C1 segment of cervical spinal cord (tissue), 14 donors: ENCODE measurements at regions not wholly inside any gene's neighbourhood (a gene's known extent, or its start where the extent isn't known, plus 50 kb on each side); places are given as distances from the start of the nearest gene placed in this dataset.

ENCODE experiments used
- DNase-seq, 14 donors: peaks; one replicate each; lab custom pipeline; 2025; lab: John Stamatoyannopoulos, UW

DNA sequence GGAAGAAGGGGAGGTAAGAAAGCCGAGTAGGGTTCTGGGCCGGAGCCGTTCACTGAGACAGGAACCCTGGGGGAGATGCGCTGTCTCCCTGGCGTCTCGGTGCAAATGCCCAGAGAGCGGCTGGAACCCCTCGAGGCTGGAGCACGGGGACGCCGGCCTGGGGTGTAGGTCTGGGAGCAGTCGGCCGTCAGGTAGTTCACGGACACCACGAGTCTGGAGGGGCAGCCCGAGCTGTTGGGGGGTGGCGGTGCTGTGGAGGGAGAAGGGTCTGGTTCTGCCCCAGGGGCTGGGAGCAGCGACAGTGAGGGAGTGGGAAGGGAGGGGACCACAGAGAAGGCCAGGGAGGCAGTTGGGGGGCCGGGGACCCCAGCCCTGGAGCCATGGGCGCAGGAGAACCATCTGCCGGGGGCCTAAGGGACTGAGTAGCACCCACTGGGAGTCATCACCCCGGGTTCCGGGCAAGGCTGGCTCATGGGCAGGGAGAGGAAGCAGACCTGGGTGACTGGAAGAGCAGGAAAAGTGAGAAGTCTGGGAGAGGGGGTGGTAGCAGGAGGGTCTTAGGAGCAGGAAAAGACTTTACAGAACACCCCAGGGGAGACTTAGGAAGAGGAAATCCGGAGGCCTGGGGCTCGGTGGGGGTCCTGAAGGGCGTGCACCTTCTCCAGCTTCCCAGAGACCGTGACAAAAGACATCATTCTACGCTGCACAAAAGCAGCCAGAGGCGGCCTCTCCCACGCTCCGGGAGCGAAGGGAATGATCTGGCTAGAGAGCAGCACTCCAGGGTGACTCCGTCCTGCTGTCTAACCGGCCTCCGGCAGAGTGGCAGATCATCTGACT lies 173.1 kb upstream of the SOX1 start:
- DNase-seq: no peak

DNA sequence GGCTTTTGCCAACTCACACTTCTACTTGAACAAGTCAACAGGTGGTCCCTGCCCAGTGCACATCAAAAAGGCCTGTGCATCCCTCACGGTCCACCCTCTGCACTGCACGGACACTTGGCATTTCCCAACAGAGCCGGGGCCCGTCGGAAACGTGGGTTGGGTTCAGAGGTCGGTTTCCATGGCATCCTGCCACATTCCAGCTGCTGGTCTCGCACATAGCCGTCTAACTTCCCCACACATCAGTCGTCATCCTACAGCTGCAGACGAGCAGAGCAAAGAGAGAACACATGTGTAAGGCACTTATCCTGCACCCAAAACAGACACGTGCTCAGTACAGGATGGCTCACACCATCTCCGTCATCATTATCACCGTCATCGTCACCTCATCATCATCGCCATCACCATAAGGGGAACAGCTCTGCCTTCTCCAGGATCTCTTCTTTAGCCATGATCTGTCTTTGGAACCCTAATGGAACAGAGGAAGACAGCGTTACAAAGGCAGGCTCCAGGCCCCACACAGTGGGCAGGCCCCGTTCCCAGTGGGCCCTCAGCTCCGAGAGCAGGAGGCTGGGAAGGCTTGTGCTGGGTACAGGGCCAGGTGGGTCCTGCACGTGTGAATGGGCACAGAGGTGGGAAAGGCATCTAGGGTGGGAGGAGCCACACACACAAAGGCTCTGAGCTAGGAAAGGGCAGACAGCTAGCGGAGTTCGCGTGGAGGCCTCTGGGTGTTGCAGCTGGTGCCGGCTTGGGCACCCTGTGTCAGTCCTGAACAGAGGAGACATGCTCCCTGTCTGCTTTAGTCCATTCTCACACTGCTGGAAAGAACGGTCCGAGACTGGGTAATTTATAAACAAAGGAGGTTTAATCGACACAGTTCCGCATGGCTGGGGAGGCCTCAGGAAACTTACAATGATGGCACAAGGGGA lies 170.8 kb upstream of the SOX1 start:
- no peak for DNase-seq

DNA sequence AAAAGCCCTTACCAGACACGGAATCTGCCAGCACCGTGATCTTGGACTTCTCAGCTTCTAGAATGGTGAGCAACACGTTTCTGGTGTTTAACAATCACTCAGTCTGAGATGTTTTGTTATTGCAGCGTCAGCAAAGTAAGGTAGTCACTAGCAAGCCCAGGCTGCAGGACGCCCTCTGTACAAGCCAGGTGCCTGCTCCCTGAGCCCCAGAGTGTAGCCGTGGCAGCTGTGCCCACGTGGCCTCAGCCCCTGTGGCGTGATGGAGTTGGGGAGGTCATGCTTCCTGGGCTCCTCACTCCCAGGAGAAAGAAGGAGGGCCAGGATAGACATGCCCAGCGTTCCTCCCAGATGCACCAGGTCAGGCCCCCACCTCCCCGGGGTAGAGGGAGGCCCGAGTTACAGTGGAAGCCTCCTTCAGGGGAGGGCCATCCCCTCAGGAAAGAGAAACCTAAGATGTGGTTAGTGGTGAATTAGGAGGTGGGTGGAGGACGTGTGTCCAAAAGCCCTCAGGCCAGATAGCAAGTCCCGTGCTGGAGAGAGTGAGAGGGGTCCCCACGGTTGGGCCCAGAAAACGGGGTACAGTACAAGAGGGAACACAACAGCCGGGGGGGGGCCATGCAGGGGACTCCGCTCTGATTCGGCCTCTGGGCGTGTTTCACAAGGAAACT lies 169.6 kb upstream of the SOX1 start:
- DNase-seq: no peak

DNA sequence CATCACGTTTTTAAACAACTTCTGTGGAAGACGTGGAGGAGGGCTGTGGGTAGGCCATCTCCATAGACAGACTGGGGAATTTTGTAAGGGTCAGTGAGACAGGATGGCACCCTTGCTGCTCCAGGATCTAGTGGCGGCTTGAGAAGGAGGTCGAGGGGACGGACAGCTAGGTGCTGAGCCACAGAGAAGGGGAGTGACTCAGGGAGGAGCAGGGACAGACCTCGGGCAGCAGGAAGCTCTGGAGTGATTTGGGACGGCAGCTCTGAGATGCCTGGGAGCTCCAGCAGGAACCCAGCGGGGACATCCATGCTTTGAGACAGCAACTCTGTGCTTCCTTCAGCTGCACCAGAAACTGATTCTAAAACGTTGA lies 169.1 kb upstream of the SOX1 start:
- no peak for DNase-seq

DNA sequence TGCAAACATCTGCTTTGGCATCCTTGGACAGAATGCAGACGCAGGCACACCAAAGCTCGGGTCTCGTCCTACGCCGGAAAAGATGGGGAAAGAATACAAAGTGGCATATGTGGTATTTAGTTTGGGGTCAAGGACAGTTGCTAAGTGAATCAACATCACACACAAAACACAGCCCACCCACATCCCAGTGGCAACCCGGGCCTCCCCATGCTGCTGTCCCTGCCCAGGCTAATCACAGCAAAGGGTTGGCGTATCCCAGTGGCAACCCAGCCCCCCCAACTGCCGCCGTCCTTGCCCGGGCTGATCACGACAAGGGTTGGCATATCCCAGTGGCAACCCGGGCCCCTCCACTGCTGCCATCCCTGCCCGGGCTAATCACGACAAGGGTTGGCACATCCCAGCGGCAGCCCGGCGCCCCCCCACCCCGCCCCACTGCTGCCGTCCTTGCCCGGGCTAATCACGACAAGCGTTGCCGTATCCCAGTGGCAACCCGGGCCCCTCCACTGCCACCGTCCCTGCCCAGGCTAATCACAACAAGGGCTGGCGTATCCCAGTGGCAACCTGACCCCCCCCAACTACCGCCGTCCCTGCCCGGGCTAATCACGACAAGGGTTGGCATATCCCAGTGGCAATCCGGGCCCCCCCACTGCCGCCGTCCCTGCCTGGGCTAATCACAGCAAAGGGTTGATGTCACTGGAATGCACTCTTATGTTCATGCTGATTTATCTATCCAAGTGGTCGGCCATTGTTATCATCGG lies 167.8 kb upstream of the SOX1 start:
- DNase-seq: no peak

DNA sequence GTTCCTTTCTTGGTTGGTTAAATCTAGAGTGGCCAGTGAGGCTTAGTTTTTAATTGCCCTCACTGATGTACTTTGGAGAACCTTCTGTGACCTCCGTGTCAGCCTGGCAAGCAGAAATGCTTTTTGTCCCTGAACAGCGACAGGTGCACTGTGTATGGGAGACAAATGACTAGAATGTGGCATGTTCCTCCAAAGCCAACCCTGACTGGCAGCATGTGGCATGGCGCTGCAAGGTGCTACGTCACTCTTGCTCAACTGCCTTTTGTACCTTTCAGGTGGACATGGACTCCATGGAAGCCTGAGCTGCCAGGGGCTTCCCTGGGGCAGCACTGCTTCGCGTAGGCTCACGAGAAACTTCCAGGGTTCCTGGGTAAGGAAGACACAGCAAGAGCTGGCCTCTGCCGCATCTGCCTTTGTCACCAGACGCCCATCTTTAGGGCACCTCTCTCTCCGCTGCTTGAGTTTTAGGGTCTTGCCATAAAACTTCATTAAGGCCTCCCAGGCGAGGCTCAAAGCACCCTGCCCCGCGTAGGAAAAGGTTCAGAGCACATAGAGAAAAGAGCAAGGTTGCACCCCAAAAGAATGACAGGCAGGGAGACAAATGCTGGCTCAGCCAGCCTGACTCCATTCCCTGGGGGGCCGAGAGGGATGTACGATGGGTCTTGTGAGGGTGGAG lies 167.1 kb upstream of the SOX1 start:
- no peak for DNase-seq

DNA sequence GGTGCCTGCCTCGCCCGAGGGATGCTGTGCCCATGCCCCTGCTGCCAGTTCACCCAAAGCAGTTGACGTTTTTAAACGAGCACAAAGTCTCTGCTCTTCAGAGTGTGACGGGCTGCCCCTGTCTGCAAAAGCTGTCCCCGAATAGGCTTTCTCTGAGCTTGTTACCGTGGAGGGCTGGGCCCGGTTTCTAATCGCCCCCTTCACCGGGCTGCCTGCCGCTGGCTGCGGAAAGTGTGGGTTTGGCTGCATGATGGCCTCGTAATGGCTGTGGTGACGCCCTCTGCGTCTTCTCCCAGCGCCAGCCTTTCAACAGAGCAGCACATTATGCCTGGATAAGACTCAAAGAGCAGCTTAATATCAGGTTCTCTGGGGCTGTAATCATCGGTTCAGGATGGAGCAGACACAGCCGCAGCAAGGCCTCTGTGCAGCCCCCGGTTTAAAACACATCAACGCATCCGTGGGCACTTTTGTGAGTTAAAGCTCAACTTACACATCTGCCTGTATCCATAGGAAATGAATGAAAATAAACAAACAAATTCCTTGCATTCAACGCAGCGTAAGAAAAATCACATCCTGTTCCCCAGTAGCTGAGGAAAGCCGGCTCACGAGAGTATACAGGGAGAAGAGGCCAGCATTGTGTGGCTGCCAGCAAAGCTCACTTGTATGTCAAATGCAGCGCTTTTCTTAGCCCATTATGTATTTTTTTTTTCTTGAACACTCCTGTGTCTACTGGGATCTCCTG lies 166.4 kb upstream of the SOX1 start:
- peak in 1 of 14 donors; percentile 12 for DNase-seq

DNA sequence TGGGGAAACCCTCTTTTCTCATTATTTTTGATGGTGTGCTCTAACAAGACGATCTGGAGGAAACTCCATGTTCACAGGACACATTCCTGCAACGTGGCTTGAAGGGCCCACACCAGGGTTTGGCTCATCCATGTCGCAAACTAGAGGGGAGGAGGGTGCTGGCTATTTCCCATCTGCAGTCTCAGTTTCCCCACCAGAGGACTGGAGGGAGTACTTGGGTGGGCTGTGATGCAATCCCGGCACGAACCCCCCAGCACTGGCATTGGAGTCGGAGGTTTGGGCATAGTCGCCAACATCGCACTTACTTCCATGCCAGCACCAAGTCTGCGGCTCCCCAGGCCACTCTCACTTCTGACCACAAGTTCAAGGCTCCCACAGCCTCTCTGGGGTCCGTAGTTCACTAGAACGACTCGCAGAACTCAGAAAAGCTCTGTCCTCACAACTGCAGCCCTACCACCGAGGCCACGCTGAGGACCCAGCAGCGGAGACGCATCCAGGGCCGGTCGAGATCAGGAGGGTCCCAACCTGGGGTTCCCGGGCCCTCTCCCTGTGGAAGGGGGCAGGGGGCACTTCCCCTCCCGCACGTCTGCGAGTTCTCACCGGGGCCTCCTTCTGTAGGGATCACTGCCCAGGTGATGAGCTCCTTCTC lies 165.6 kb upstream of the SOX1 start:
- DNase-seq: no peak

DNA sequence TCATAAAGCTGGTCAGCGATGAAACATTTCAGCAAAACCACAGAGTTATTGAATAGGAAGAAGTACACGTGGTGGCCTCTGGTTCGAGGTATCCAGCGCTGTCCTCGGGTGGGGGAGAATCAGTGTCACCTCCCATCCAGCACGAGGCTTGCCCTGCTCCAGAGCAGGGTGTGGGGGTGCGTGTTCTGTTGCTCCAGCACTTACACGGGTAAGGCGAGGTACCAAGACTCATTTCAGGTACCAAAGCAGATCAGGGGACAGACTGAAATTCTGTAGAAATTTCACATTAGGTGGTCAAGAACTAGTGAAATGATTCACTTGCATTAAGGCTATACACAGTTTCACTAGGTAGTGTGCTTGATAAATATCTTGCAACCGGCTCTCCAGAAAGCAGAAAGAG lies 164.2 kb upstream of the SOX1 start:
- DNase-seq: no peak

DNA sequence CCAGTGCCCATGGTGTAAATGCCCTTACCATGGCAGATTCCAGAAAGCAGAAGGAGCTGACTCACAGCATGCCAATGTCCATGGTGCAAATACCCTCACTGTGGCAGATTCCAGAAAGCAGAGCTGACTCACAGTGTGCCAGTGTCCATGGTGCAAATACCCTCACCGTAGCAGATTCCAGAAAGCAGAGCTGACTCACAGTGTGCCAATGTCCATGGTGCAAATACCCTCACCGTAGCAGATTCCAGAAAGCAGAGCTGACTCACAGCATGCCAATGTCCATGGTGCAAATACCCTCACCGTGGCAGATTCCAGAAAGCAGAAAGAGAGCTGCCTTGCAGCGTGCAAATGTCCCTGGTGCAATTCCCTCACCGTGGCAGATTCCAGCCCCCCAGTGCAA lies 163.8 kb upstream of the SOX1 start:
- DNase-seq: no peak

DNA sequence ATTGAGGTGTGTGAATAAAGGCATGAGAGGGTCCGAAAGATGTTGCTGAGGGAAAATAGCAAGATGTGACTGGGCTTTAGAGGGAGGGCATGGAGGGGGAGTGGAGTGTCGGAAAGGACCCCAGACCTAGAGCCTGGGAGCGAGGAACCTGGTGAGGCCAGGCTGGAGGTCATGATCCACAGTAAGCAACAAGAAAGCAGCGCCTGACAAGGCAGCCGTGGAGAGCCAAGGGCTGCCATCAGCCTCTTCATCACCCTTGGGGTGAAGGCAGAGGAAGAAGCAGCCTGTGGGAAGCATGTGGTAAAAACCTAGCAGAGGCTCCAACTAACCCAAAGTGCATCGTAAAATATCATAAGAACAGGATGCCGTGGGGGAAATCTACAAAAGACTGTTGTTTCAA lies 162.8 kb upstream of the SOX1 start:
- DNase-seq: no peak

DNA sequence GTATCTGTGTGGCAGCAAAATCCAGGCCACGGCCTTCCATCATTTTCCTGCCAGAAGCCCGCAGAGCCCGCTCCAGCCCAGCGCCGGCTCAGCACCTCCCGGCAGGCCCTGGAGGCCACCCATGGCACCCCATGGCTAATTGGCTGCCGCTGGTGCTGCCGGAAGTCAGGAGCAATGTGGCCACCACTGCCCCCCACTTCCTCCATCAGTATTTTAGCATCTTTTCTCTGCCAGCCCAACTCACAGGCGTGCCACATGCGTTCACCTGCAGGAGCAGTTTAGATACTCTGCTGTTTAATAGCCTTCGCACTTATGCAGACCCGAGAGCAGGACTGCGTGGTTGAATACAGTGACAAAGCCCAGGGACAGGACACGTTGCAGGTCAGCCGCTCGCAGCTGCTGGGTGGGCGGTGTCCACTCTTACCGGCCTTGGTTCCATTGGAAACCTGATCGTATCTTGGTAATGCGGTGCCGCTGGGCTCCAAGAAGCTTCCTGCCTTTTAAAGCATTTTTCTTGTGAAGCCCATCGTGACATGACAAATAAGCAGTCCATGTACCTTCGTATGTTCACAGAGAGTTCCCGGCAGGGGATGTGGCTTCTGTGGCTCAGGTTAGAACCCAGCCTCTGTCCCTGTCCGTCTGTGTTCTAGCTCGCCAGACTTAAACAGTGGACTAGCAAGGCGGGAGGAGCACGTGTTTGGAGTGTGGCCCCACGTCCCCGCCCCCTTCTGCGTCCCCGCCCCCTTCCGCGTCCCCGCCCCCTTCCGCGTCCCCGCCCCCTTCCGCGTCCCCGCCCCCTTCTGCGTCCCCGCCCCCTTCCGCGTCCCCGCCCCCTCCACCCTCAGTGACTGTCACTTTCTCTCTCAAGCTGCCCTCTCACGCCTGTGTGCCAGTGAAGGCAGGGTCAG lies 162.0 kb upstream of the SOX1 start:
- no peak for DNase-seq

DNA sequence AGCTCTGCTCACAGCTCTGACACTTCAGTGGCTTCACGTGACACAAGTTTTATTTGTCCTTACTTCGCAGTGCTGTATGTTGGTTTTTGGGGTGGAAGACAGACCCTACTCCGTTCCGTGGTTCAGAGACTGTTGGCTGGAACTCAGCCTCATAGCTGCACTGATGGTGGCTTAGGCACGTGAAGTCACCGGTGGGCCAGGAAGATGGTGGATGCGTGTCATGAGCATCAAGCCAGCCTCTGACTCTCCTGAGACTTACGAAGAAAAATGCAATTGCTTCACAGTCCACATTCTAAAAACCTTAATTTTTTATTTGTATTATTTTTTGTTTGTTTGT lies 161.4 kb upstream of the SOX1 start:
- no peak for DNase-seq

DNA sequence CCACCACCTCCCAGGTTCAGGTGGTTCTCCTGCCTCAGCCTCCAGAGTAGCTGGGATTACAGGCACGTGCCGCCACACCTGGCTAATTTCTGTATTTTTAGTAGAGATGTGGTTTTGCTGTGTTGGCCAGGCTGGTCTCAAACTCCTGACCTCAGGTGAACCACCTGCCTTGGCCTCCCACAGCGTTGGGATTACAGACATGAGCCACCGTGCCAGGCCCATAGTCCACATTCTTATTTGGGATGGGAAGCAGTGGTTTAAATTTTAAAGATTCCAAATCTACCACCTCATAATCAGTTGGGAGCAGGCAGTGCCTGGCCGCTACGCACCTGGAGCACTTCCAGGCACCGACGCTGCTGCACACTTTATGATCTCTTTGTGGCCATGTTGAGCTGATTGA lies 160.6 kb upstream of the SOX1 start:
- no peak for DNase-seq

DNA sequence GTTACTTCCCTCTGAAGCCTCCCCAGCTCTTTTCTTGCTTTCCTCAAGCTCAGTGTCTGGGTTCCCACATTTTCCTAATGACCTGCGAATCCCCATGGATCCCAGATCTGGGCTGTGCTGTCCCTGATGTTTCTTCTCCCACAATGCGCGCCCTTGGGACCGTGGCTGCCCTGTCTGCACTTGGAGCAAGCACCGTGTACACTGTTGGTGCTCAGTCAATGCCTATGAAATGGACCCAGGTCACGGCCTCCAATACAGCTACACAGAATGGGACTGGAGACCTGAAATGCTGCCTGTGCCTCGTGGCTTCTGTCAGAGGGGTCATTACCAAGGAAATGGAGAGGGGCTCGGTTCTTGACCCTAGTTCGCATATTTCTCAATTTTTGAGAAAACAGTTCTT lies 160.1 kb upstream of the SOX1 start:
- DNase-seq: no peak

DNA sequence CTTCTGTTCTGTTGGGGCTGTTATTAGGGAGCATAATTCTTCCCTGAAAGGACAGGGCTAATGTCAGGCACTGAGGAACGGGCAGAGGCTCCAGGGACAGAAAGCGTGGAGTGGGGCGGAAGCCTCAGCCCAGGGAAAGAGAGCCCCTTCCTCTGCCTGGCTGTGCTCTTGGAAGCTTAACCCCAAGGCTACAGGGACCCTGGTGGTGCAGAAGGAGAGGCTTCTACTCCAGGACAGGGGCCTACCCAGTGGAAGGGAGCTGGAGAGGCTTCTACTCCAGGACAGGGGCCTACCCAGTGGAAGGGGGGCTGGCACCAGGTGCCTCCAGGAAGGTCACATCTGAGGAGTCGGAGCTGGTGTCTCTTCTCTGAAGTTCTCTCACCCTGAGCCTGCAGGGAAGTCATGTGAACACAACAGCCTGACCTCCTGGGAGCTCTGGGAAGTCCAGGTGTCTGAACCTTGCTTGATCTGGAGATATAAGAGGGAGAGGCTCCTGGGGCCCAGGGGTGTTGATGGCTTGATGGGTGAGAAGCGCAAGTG lies 159.5 kb upstream of the SOX1 start:
- no peak for DNase-seq

DNA sequence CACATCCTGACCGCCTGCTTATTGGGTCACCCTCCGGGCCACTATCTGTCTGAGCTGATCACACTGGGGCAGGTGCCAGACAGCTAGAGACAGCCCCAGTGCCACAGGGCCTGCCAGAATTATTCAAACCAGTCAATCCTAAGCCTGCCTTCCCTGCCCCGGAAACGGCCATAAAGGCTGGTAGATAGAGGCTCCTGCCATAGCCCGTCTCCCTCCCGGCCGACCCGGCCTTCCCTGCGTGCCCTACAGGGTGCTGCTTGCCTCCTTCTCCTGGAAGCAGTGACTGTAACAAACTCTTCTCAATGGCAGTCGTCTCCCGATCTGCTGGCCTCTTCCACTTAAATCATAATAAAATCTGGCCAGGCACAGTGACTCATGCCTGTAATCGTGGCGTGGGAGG lies 158.6 kb upstream of the SOX1 start:
- DNase-seq: no peak

DNA sequence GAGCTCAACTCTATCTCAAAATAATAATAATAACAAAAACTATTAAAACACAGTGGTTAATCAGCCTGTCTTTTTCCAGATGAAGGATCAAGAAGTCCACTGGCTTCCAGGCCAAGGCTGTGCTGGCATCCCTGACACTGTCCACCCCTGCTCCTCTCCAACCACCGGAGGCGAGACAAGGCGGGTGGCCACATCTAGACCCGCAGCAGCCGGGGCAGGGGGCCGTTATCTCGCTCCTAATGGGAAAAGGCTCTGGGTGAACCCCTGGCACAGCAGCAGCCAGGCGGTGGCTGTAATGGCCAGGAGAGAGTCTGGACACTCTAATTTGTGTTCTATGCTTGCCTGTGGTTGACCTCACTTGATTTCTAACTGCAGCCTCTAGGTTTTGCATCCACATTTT lies 158.0 kb upstream of the SOX1 start:
- no peak for DNase-seq

DNA sequence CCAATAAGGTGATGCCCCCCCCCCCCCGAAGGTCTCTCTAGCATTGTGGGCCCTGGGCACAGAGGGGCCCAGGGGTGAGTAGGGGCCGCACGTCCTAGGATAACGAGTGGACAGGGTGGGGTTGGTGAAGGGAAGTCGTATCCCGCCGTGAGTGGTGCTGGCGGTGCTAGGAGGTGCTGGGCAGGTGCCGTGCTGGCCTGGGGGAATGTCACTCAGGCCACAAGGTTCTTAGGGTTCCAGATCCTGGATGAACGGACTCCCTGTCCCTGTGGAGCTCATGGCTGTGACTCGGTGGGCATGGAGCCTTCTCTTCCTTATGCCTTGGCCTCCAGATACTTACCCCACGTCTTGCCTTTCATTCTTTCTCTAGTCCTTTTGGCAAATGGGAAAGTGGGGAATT lies 157.4 kb upstream of the SOX1 start:
- DNase-seq: no peak
